K562 (cell line): ENCODE measurements at regions not wholly inside any gene's neighbourhood (a gene's known extent, or its start where the extent isn't known, plus 50 kb on each side); places are given as distances from the start of the nearest gene placed in this dataset.

ENCODE experiments used
- ATAC-seq: fragments of 200-7000 bp; cut with Tn5 transposase; 3 replicates; pipeline ENCODE4 v1.9.1; 2020; ENCODE audit warnings: moderate library complexity
- BruUV-seq: library from RNA; stranded (reverse); fragments of 400-500 nt; replicated peaks from 2 replicates; lab custom pipeline; 2021; lab: Mats Ljungman, UMichigan
- CTCF ChIA-PET: fragments of 300-600 bp; formaldehyde crosslinking; extraction: SDS; loops from one replicate; lab custom pipeline; 2021; ENCODE audit warnings: low intra/inter-chr PET ratio; lab: Yijun Ruan, JAX
- POLR2A ChIA-PET: fragments of 300-600, 350-650 bp; sonication (Branson Sonifier 250); formaldehyde crosslinking; extraction: SDS; loops from one replicate; lab custom pipeline; 2021; ENCODE audit warnings: antibody characterized with exemption, inconsistent platforms; lab: Yijun Ruan, JAX
- DNase-seq, 4 experiments: peaks; one replicate each; pipeline versions ENCODE4 v3.0.0 to v3.0.0-alpha.2; 2011 to 2018; ENCODE audit warnings: low spot score in 3 of 4, mixed read lengths in 3 of 4; ENCODE audit errors: extremely low read depth in 1 of 4
- FAIRE-seq: peaks from 2 replicates; lab custom pipeline; 2011; peaks lifted over from hg19 to GRCh38; lab: Jason Lieb, UNC
- H2AFZ ChIP-seq: 2 replicates; pipeline ENCODE4 v1.6.0; 2011; ENCODE audit warnings: low read depth, low read length, control low read depth, inconsistent platforms
- H3K27ac ChIP-seq: fragments of 200-600 bp; 3 replicates; pipeline ENCODE4 v1.8.0; 2011; ENCODE audit warnings: low read depth, mild to moderate bottlenecking, control low read depth, inconsistent platforms, low read length, moderate library complexity, mixed read lengths; ENCODE audit errors: extremely low read depth
- H3K27me3 ChIP-seq, 2 experiments: fragments of 300-600 bp in 1 of 2; 2 replicates in 1 of 2; 3 replicates in 1 of 2; pipeline versions ENCODE4 v1.6.0 to v1.8.0; 2011; ENCODE audit warnings: inconsistent platforms in 2 of 2, low read length in 2 of 2, mild to moderate bottlenecking in 1 of 2, mixed read lengths in 1 of 2, moderate library complexity in 1 of 2; ENCODE audit not compliant: control insufficient read depth in 2 of 2, insufficient read depth in 2 of 2
- H3K36me3 ChIP-seq: fragments of 300-600 bp; 3 replicates; pipeline ENCODE4 v1.8.0; 2011; ENCODE audit warnings: mild to moderate bottlenecking, low read length, inconsistent platforms; ENCODE audit not compliant: control insufficient read depth, insufficient read depth
- H3K4me1 ChIP-seq, 2 experiments: fragments of 200-600 bp in 1 of 2; replicated peaks in 1 of 2; 2 replicates in 1 of 2; 3 replicates in 1 of 2; pipeline versions ENCODE4 v1.5.1 to v1.8.0; 2011; ENCODE audit warnings: inconsistent platforms in 2 of 2, low read length in 2 of 2, mild to moderate bottlenecking in 1 of 2, mixed read lengths in 1 of 2, moderate library complexity in 1 of 2; ENCODE audit not compliant: control insufficient read depth in 2 of 2, insufficient read depth in 2 of 2
- H3K4me2 ChIP-seq: 2 replicates; pipeline ENCODE4 v1.6.1; 2011; ENCODE audit warnings: low read length, control low read depth, inconsistent platforms, mixed read lengths; ENCODE audit not compliant: insufficient read depth
- H3K4me3 ChIP-seq: fragments of 200-600 bp; sonication (generic), shearing (Covaris generic); 2 replicates; pipeline ENCODE4 v1.5.1; 2016; ENCODE audit warnings: control low read depth, inconsistent platforms
- H3K79me2 ChIP-seq: fragments of 200-600 bp; 3 replicates; pipeline ENCODE4 v1.8.0; 2011; ENCODE audit warnings: low read length, inconsistent platforms; ENCODE audit not compliant: control insufficient read depth, insufficient read depth
- H3K9ac ChIP-seq, 2 experiments: 2 replicates each; pipeline versions ENCODE4 v1.6.0 to v1.6.1; 2011; ENCODE audit warnings: low read depth in 2 of 2, low read length in 2 of 2, control low read depth in 1 of 2, inconsistent platforms in 1 of 2, mild to moderate bottlenecking in 1 of 2, mixed read lengths in 1 of 2; ENCODE audit not compliant: insufficient read depth in 1 of 2
- H3K9me1 ChIP-seq: one replicate; pipeline ENCODE4 v1.6.0; 2011; ENCODE audit warnings: inconsistent platforms, mild to moderate bottlenecking, low read length, moderate library complexity; ENCODE audit not compliant: control insufficient read depth, insufficient read depth
- H3K9me3 ChIP-seq: replicated peaks from 2 replicates; pipeline ENCODE4 v1.5.1; 2011; ENCODE audit warnings: low read depth, low read length, inconsistent platforms; ENCODE audit not compliant: control insufficient read depth, insufficient read depth
- H4K20me1 ChIP-seq: replicated peaks from 2 replicates; pipeline ENCODE4 v1.6.1; 2011; ENCODE audit warnings: low read length, inconsistent platforms, mixed read lengths; ENCODE audit not compliant: control insufficient read depth, insufficient read depth
- BCOR ChIP-seq: fragments of 450-650 bp; IDR thresholded peaks from 2 replicates; pipeline ENCODE4 v1.6.1; 2016
- CHD4 ChIP-seq: fragments of 200-600 bp; sonication (generic); IDR thresholded peaks from 3 replicates; pipeline ENCODE4 v1.6.1; 2012; ENCODE audit warnings: low read depth, mild to moderate bottlenecking, mixed read lengths, low read length, inconsistent platforms; ENCODE audit not compliant: insufficient read depth, insufficient replicate concordance, poor library complexity, severe bottlenecking
- KDM1A ChIP-seq, 2 experiments: fragments of 450-650 bp; IDR thresholded peaks; 2 replicates each; pipeline ENCODE4 v1.6.1; 2016; ENCODE audit warnings: mild to moderate bottlenecking in 2 of 2
- KDM2B ChIP-seq: fragments of 250-450 bp; sonication (Bioruptor Pico); IDR thresholded peaks from 2 replicates; pipeline ENCODE4 v1.8.0; 2021; ENCODE audit warnings: mild to moderate bottlenecking, moderate library complexity
- NR0B1 ChIP-seq: fragments of 450-650 bp; IDR thresholded peaks from one replicate; pipeline ENCODE4 v1.6.1; 2018; ENCODE audit warnings: mild to moderate bottlenecking, moderate library complexity; ENCODE audit not compliant: partially characterized antibody
- NUFIP1 ChIP-seq: fragments of 450-650 bp; IDR thresholded peaks from 2 replicates; pipeline ENCODE4 v1.6.1; 2018; ENCODE audit not compliant: partially characterized antibody
- PPARD ChIP-seq: fragments of 250-450 bp; sonication (Bioruptor Pico); IDR thresholded peaks from 2 replicates; pipeline ENCODE4 v1.8.0; 2022; ENCODE audit warnings: inconsistent platforms, mild to moderate bottlenecking, moderate library complexity
- PURB ChIP-seq: sonication (generic); formaldehyde crosslinking; IDR thresholded peaks from 2 replicates; pipeline ENCODE4 v1.9.0; 2021; ENCODE audit warnings: low read depth, mild to moderate bottlenecking, missing genetic modification reagents
- RB1 ChIP-seq: fragments of 450-650 bp; IDR thresholded peaks from 2 replicates; pipeline ENCODE4 v1.6.1; 2017; ENCODE audit warnings: low read depth, mild to moderate bottlenecking
- TAF1 ChIP-seq: IDR thresholded peaks from 2 replicates; pipeline ENCODE4 v1.6.1; 2011; ENCODE audit warnings: mild to moderate bottlenecking, low read length, moderate library complexity; ENCODE audit not compliant: insufficient read depth, control insufficient read depth, severe bottlenecking; ENCODE audit errors: extremely low read depth
- XRCC5 ChIP-seq: fragments of 200-400 bp; formaldehyde crosslinking; IDR thresholded peaks from 2 replicates; pipeline ENCODE4 v1.6.1; 2017; ENCODE audit warnings: low read depth, mild to moderate bottlenecking, low read length
- ZBTB26 ChIP-seq: fragments of 450-650 bp; formaldehyde crosslinking; IDR thresholded peaks from 2 replicates; pipeline ENCODE4 v1.4.0; 2022; ENCODE audit warnings: missing genetic modification characterization
- ZBTB5 ChIP-seq: fragments of 450-650 bp; IDR thresholded peaks from 2 replicates; pipeline ENCODE4 v1.6.1; 2017; ENCODE audit warnings: antibody characterized with exemption
- ZNF124 ChIP-seq: sonication (generic); formaldehyde crosslinking; IDR thresholded peaks from 2 replicates; pipeline ENCODE4 v1.8.1; 2022; ENCODE audit warnings: missing genetic modification reagents
- WGBS: fragments of 100-300 bp; shearing (Covaris generic); methylation state at CpG from one replicate; pipeline ENCODE4 v1.1.6; 2016; ENCODE audit warnings: low coverage, mixed read lengths; ENCODE audit not compliant: insufficient coverage; ENCODE audit errors: missing lambda C conversion rate; 5-methylcytosine and 5-hydroxymethylcytosine counted together
- in situ Hi-C: fragments of 300-500 bp; cut with MboI; formaldehyde crosslinking; loops from 4 replicates; pipeline ENCODE4 v1.15.0; 2018; ENCODE audit warnings: inconsistent platforms, mixed read lengths
- intact Hi-C: fragments of 100-400 bp; cut with micrococcal nuclease; formaldehyde crosslinking; loops from 2 replicates; pipeline ENCODE4 v1.14.2; 2022

GRCh38 chr7:131105799-131106680, 221.6 kb upstream of the MKLN1 start (continued):
- TF ChIP-seq ZBTB26 (CRISPR knock-in tag) (no peak), BCOR (peak; percentile 55; the same call in 1 of the 2 replicates), ZBTB5 (no peak)

GRCh38 chr7:131106681-131107336, 220.9 kb upstream of the MKLN1 start:
- H4K20me1 ChIP-seq = 0 out of 2 replicates have a peak, but pooled peaks cover 4% of the 10 kb centered on the region
- no TSS peak for BruUV-seq
- peak overlapping the region; percentile 61 for H3K4me3 ChIP-seq
- in situ Hi-C loops = no loop called here
- ChIA-PET CTCF (interaction anchor here (0.5 to 0.6 kb wide), 2 partner anchors 219 to 406 kb away, joined by 3 to 4 read pairs; no protein-coding TSS in a partner anchor), POLR2A (interaction anchor here (0.6 to 1.6 kb wide), 8 partner anchors 9 to 280 kb away, joined by 3 to 7 read pairs (median 3); no protein-coding TSS in a partner anchor)
- H3K36me3 ChIP-seq = peaks cover 4% of the 10 kb centered on the region; the same call in 1 of the 3 replicates
- peak overlapping the region; percentile 84 for H3K27ac ChIP-seq
- ATAC-seq = peak; percentile 50
- H3K4me2 ChIP-seq = peak overlapping the region; percentile 89
- no peaks in the 10 kb centered on the region for H3K27me3 ChIP-seq
- peak; percentile 68 to 76 (median 72) for DNase-seq
- peaks cover 41 to 45% of the 10 kb centered on the region in 2 experiments for H3K4me1 ChIP-seq
- no peaks in the 10 kb centered on the region for H3K9me3 ChIP-seq
- H3K79me2 ChIP-seq = peaks cover 36% of the 10 kb centered on the region
- intact Hi-C loops = loop anchor here (1.0 kb wide), 1 partner anchor 35 kb away; no protein-coding TSS in a partner anchor
- peak overlapping the region; percentile 94 for H2AFZ ChIP-seq
- H3K9me1 ChIP-seq = no peaks in the 10 kb centered on the region
- FAIRE-seq = no peak
- peak overlapping the region; percentile 76 to 96 for H3K9ac ChIP-seq
- under 1% methylated on average over 30 of the region's 32 CpGs for WGBS
- no peak for TF ChIP-seq PURB (CRISPR knock-in tag)
- 0 out of 2 replicates have a peak, but pooled peaks have one; percentile 0 for TF ChIP-seq ZNF124
- TF ChIP-seq NR0B1 = no peak
- TF ChIP-seq CHD4 = peak; percentile 21
- no peak for TF ChIP-seq NUFIP1
- peak; percentile 45; the same call in 1 of the 2 replicates for TF ChIP-seq KDM2B (CRISPR knock-in tag)
- 0 out of 2 replicates have a peak, but pooled peaks have one; percentile 5 for TF ChIP-seq XRCC5
- TF ChIP-seq KDM1A (IDR thresholded peaks at IDR 0.05) = no peak
- TF ChIP-seq PPARD (CRISPR knock-in tag) = no peak
- TF ChIP-seq RB1 = no peak
- peak; percentile 0 for TF ChIP-seq TAF1
